ENCODE measurements at regions not wholly inside any gene's neighbourhood (a gene's known extent, or its start where the extent isn't known, plus 50 kb on each side); places are given as distances from the start of the nearest gene placed in this dataset.

GRCh38 chr14:27315947-27316346, 718.1 kb upstream of the NOVA1 start:
- Histone ChIP-seq H3K9me2 (replicated peaks; ENCODE audit: control insufficient read depth, low read length) (no peaks in the 10 kb centered on the region), H3K27me3 (ENCODE audit: control insufficient read depth, low read length) (no peaks in the 10 kb centered on the region), H3K9me3 (ENCODE audit: control insufficient read depth, insufficient read depth, low read length) (peaks cover 1% of the 10 kb centered on the region; the same call in 1 of the 2 replicates), H3K4me3 (ENCODE audit: low read length) (no peak overlapping the region), H3K27ac (ENCODE audit: low read depth, low read length) (no peak overlapping the region), H3K79me2 (ENCODE audit: control insufficient read depth, low read length) (no peaks in the 10 kb centered on the region), H3F3A (ENCODE audit: control insufficient read depth, insufficient read depth) (no peaks in the 10 kb centered on the region), H3K4me1 (ENCODE audit: control insufficient read depth, low read length) (no peaks in the 10 kb centered on the region), H4K20me1 (ENCODE audit: control insufficient read depth, insufficient read depth, low read depth, low read length) (no peaks in the 10 kb centered on the region), H3K4me2 (ENCODE audit: low read length) (no peak overlapping the region), H3K36me3 (ENCODE audit: control insufficient read depth, low read length) (no peaks in the 10 kb centered on the region)
- TF ChIP-seq CTCF (IDR thresholded peaks at IDR 0.05; ENCODE audit: low read depth, low read length, poor library complexity, severe bottlenecking), result no peak
- no peak for TF ChIP-seq EZH2phosphoT487 (IDR thresholded peaks at IDR 0.05; ENCODE audit: borderline replicate concordance, low read length)

GRCh38 chr14:27318774-27319420, 721.1 kb upstream of the NOVA1 start:
- Histone ChIP-seq H3K4me3 (ENCODE audit: low read length) (no peak overlapping the region), H3K4me2 (ENCODE audit: low read length) (no peak overlapping the region), H3K9me2 (replicated peaks; ENCODE audit: control insufficient read depth, low read length) (no peaks in the 10 kb centered on the region), H3K9me3 (ENCODE audit: control insufficient read depth, insufficient read depth, low read length) (no peaks in the 10 kb centered on the region; the same call in 1 of the 2 replicates), H3K27me3 (ENCODE audit: control insufficient read depth, low read length) (no peaks in the 10 kb centered on the region), H3K27ac (ENCODE audit: low read depth, low read length) (no peak overlapping the region), H3K36me3 (ENCODE audit: control insufficient read depth, low read length) (no peaks in the 10 kb centered on the region), H3K79me2 (ENCODE audit: control insufficient read depth, low read length) (no peaks in the 10 kb centered on the region), H3F3A (ENCODE audit: control insufficient read depth, insufficient read depth) (no peaks in the 10 kb centered on the region), H4K20me1 (ENCODE audit: control insufficient read depth, insufficient read depth, low read depth, low read length) (no peaks in the 10 kb centered on the region), H3K4me1 (ENCODE audit: control insufficient read depth, low read length) (no peaks in the 10 kb centered on the region)
- TF ChIP-seq CTCF (IDR thresholded peaks at IDR 0.05; ENCODE audit: low read depth, low read length, poor library complexity, severe bottlenecking), result no peak
- no peak for TF ChIP-seq EZH2phosphoT487 (IDR thresholded peaks at IDR 0.05; ENCODE audit: borderline replicate concordance, low read length)

GRCh38 chr14:27320261-27320660, 722.4 kb upstream of the NOVA1 start:
- Histone ChIP-seq H3K4me2 (ENCODE audit: low read length) (no peak overlapping the region), H3K9me3 (ENCODE audit: control insufficient read depth, insufficient read depth, low read length) (no peaks in the 10 kb centered on the region; the same call in 1 of the 2 replicates), H3K9me2 (replicated peaks; ENCODE audit: control insufficient read depth, low read length) (no peaks in the 10 kb centered on the region), H3F3A (ENCODE audit: control insufficient read depth, insufficient read depth) (no peaks in the 10 kb centered on the region), H3K79me2 (ENCODE audit: control insufficient read depth, low read length) (no peaks in the 10 kb centered on the region), H3K27me3 (ENCODE audit: control insufficient read depth, low read length) (no peaks in the 10 kb centered on the region), H3K4me1 (ENCODE audit: control insufficient read depth, low read length) (no peaks in the 10 kb centered on the region), H4K20me1 (ENCODE audit: control insufficient read depth, insufficient read depth, low read depth, low read length) (no peaks in the 10 kb centered on the region), H3K4me3 (ENCODE audit: low read length) (no peak overlapping the region), H3K36me3 (ENCODE audit: control insufficient read depth, low read length) (no peaks in the 10 kb centered on the region), H3K27ac (ENCODE audit: low read depth, low read length) (no peak overlapping the region)
- TF ChIP-seq EZH2phosphoT487 (IDR thresholded peaks at IDR 0.05; ENCODE audit: borderline replicate concordance, low read length), result no peak
- no peak for TF ChIP-seq CTCF (IDR thresholded peaks at IDR 0.05; ENCODE audit: low read depth, low read length, poor library complexity, severe bottlenecking)

Measured in DOHH2 (cell line).